H9 (cell line): ENCODE measurements at regions not wholly inside any gene's neighbourhood (a gene's known extent, or its start where the extent isn't known, plus 50 kb on each side); places are given as distances from the start of the nearest gene placed in this dataset.

Source experiments
- DNase-seq: peaks from one replicate; pipeline ENCODE4 v3.0.0-alpha.2; 2017
- H2AFZ ChIP-seq: one replicate; pipeline ENCODE4 v1.6.1; 2013; ENCODE audit warnings: mild to moderate bottlenecking, low read length, control low read depth, moderate library complexity
- H2AK5ac ChIP-seq: 2 replicates; pipeline ENCODE4 v1.6.1; 2013; ENCODE audit warnings: low read length, control low read depth, mixed read lengths; ENCODE audit not compliant: insufficient read length
- H2BK120ac ChIP-seq: one replicate; pipeline ENCODE4 v1.6.1; 2013; ENCODE audit warnings: low read depth, mild to moderate bottlenecking, low read length, control low read depth, inconsistent platforms; ENCODE audit not compliant: poor library complexity, severe bottlenecking
- H2BK12ac ChIP-seq: 2 replicates; pipeline ENCODE4 v1.6.1; 2013; ENCODE audit warnings: low read length, control low read depth, mixed read lengths, low read depth; ENCODE audit not compliant: insufficient read length
- H2BK15ac ChIP-seq: 2 replicates; pipeline ENCODE4 v1.6.1; 2013; ENCODE audit warnings: low read depth, low read length, control low read depth
- H2BK20ac ChIP-seq: one replicate; pipeline ENCODE4 v1.6.1; 2013; ENCODE audit warnings: low read depth, mild to moderate bottlenecking, low read length, control low read depth, inconsistent platforms; ENCODE audit not compliant: poor library complexity, severe bottlenecking
- H2BK5ac ChIP-seq: 2 replicates; pipeline ENCODE4 v1.6.1; 2013; ENCODE audit warnings: low read length, control low read depth, mixed read lengths; ENCODE audit not compliant: insufficient read length
- H3K14ac ChIP-seq: 2 replicates; pipeline ENCODE4 v1.6.1; 2013; ENCODE audit warnings: low read length, control low read depth; ENCODE audit not compliant: insufficient read depth
- H3K18ac ChIP-seq: 2 replicates; pipeline ENCODE4 v1.6.1; 2013; ENCODE audit warnings: low read depth, mild to moderate bottlenecking, mixed read lengths, low read length, control low read depth; ENCODE audit not compliant: insufficient read length
- H3K23ac ChIP-seq: 2 replicates; pipeline ENCODE4 v1.6.1; 2013; ENCODE audit warnings: low read length, control low read depth, mixed read lengths, low read depth; ENCODE audit not compliant: insufficient read length
- H3K23me2 ChIP-seq: 2 replicates; pipeline ENCODE4 v1.6.1; 2013; ENCODE audit warnings: low read depth, mild to moderate bottlenecking, mixed read lengths, low read length, control low read depth; ENCODE audit not compliant: insufficient read length, poor library complexity, severe bottlenecking
- H3K27ac ChIP-seq: 2 replicates; pipeline ENCODE4 v1.5.1; 2013; ENCODE audit warnings: low read length, control low read depth, mixed read lengths, low read depth; ENCODE audit not compliant: insufficient read length
- H3K27me3 ChIP-seq: 2 replicates; pipeline ENCODE4 v1.6.1; 2013; ENCODE audit warnings: low read length, control low read depth, inconsistent platforms; ENCODE audit not compliant: insufficient read depth
- H3K4ac ChIP-seq: 2 replicates; pipeline ENCODE4 v1.6.1; 2013; ENCODE audit warnings: low read depth, mild to moderate bottlenecking, control low read depth, inconsistent platforms, low read length, moderate library complexity
- H3K4me1 ChIP-seq: 2 replicates; pipeline ENCODE4 v1.6.1; 2013; ENCODE audit warnings: low read length, control low read depth, inconsistent platforms; ENCODE audit not compliant: insufficient read depth
- H3K4me2 ChIP-seq: 2 replicates; pipeline ENCODE4 v1.6.1; 2013; ENCODE audit warnings: low read length, control low read depth, mixed read lengths; ENCODE audit not compliant: insufficient read length, insufficient read depth
- H3K56ac ChIP-seq: 2 replicates; pipeline ENCODE4 v1.6.1; 2013; ENCODE audit warnings: low read depth, mild to moderate bottlenecking, mixed read lengths, low read length, control low read depth; ENCODE audit not compliant: insufficient read length
- H3K79me1 ChIP-seq: 2 replicates; pipeline ENCODE4 v1.6.1; 2013; ENCODE audit warnings: low read depth, mild to moderate bottlenecking, moderate library complexity, low read length, control low read depth, inconsistent platforms; ENCODE audit not compliant: insufficient read depth, poor library complexity, severe bottlenecking
- H3K79me2 ChIP-seq: 2 replicates; pipeline ENCODE4 v1.6.1; 2013; ENCODE audit warnings: low read length, control low read depth, inconsistent platforms; ENCODE audit not compliant: insufficient read depth
- H3K9ac ChIP-seq: 2 replicates; pipeline ENCODE4 v1.6.1; 2013; ENCODE audit warnings: low read length, control low read depth, mixed read lengths; ENCODE audit not compliant: insufficient read length; ENCODE audit errors: extremely low read depth
- H3K9me3 ChIP-seq: one replicate; pipeline ENCODE4 v1.6.1; 2013; ENCODE audit warnings: low read depth, low read length, inconsistent platforms; ENCODE audit not compliant: control insufficient read depth
- H3T11ph ChIP-seq: one replicate; pipeline ENCODE4 v1.6.1; 2013; ENCODE audit warnings: mild to moderate bottlenecking, low read length, control low read depth, inconsistent platforms
- H4K20me1 ChIP-seq: one replicate; pipeline ENCODE4 v1.6.1; 2013; ENCODE audit not compliant: control insufficient read depth, insufficient read length, insufficient read depth
- H4K5ac ChIP-seq: 2 replicates; pipeline ENCODE4 v1.6.1; 2013; ENCODE audit warnings: low read depth, mild to moderate bottlenecking, mixed read lengths, low read length, control low read depth; ENCODE audit not compliant: insufficient read length
- H4K8ac ChIP-seq: replicated peaks from 2 replicates; pipeline ENCODE4 v1.6.1; 2013; ENCODE audit warnings: low read length, control low read depth, mixed read lengths, low read depth; ENCODE audit not compliant: insufficient read length
- H4K91ac ChIP-seq: 2 replicates; pipeline ENCODE4 v1.6.1; 2013; ENCODE audit warnings: low read depth, mild to moderate bottlenecking, moderate library complexity, mixed read lengths, low read length, control low read depth; ENCODE audit not compliant: insufficient read length
- H3K27ac Mint-ChIP-seq, 3 experiments: 2 replicates in 2 of 3; 3 replicates in 1 of 3; pipeline ENCODE4 v1.8.0; 2020 to 2021; ENCODE audit warnings: mixed read lengths in 3 of 3, mild to moderate bottlenecking in 1 of 3, moderate library complexity in 1 of 3
- H3K27me3 Mint-ChIP-seq: 2 replicates; pipeline ENCODE4 v1.8.0; 2021; ENCODE audit warnings: low read depth, mild to moderate bottlenecking, moderate library complexity, mixed read lengths
- H3K36me3 Mint-ChIP-seq, 3 experiments: 2 replicates in 2 of 3; 3 replicates in 1 of 3; pipeline ENCODE4 v1.8.0; 2020 to 2021; ENCODE audit warnings: low read depth in 3 of 3, mixed read lengths in 3 of 3; ENCODE audit not compliant: insufficient read depth in 1 of 3
- H3K4me1 Mint-ChIP-seq, 2 experiments: 2 replicates each; pipeline ENCODE4 v1.8.0; 2020; ENCODE audit warnings: mixed read lengths in 2 of 2
- H3K4me3 Mint-ChIP-seq, 2 experiments: 2 replicates in 1 of 2; 3 replicates in 1 of 2; pipeline ENCODE4 v1.8.0; 2020 to 2021; ENCODE audit warnings: mild to moderate bottlenecking in 2 of 2, mixed read lengths in 2 of 2, moderate library complexity in 1 of 2
- H3K9me3 Mint-ChIP-seq, 2 experiments: 2 replicates in 1 of 2; 3 replicates in 1 of 2; pipeline ENCODE4 v1.8.0; 2020; ENCODE audit warnings: mild to moderate bottlenecking in 2 of 2, mixed read lengths in 2 of 2, moderate library complexity in 1 of 2
- CTCF ChIP-seq: fragments of 200-600 bp; sonication (generic); conservative IDR thresholded peaks from 3 replicates; pipeline ENCODE4 v1.8.0; 2021; ENCODE audit warnings: antibody characterized with exemption, mild to moderate bottlenecking

- Mint-ChIP-seq H3K4me3 (no peak overlapping the region), H3K27me3 (no peaks in the 10 kb centered on the region), H3K9me3 (no peaks in the 10 kb centered on the region), H3K27ac (no peak overlapping the region), H3K36me3 (no peaks in the 10 kb centered on the region), H3K4me1 (no peaks in the 10 kb centered on the region)
- no peak overlapping the region for H3K56ac ChIP-seq
- H3K4me1 ChIP-seq = no peaks in the 10 kb centered on the region
- no peak overlapping the region for H4K91ac ChIP-seq
- H3K79me1 ChIP-seq = no peaks in the 10 kb centered on the region
- H2AFZ ChIP-seq = no peak overlapping the region
- no peak overlapping the region for H4K5ac ChIP-seq
- no peak for TF ChIP-seq CTCF
- no peak overlapping the region for H2BK15ac ChIP-seq
- H3K18ac ChIP-seq = no peak overlapping the region
- H3T11ph ChIP-seq = no peak overlapping the region
- H2BK5ac ChIP-seq = no peak overlapping the region
- no peak for DNase-seq
- H3K27me3 ChIP-seq = no peaks in the 10 kb centered on the region
- no peak overlapping the region for H3K4ac ChIP-seq
- no peak overlapping the region for H2BK12ac ChIP-seq
- H3K23ac ChIP-seq = no peak overlapping the region
- no peak overlapping the region for H2BK20ac ChIP-seq
- no peak overlapping the region for H3K4me2 ChIP-seq
- no peaks in the 10 kb centered on the region for H3K23me2 ChIP-seq
- no peak overlapping the region for H3K27ac ChIP-seq
- H2AK5ac ChIP-seq = no peak overlapping the region
- no peak overlapping the region for H3K14ac ChIP-seq
- H3K9me3 ChIP-seq = no peaks in the 10 kb centered on the region
- H4K8ac ChIP-seq = no peak overlapping the region
- H3K9ac ChIP-seq = no peak overlapping the region
- no peaks in the 10 kb centered on the region for H4K20me1 ChIP-seq
- no peak overlapping the region for H2BK120ac ChIP-seq
- no peaks in the 10 kb centered on the region for H3K79me2 ChIP-seq
Observed at GRCh38 chr13:103203735-103204330, 137.6 kb upstream of the SLC10A2 start.
